ENCODE measurements at regions not wholly inside any gene's neighbourhood (a gene's known extent, or its start where the extent isn't known, plus 50 kb on each side); places are given as distances from the start of the nearest gene placed in this dataset.

GRCh38 chr10:107899075-107899474 lies 734.6 kb upstream of the SORCS1 start:
- TF ChIP-seq EZH2 (IDR thresholded peaks at IDR 0.05; ENCODE audit: low read depth, unreplicated experiment) (no peak), CTCF (conservative IDR thresholded peaks at IDR 0.05; ENCODE audit: low read depth in 2 of 2) (no peak), CREB1 (CRISPR knock-in tag; IDR thresholded peaks at IDR 0.05; ENCODE audit: low read depth) (no peak)
- TF ChIP-seq, protein P1, sequence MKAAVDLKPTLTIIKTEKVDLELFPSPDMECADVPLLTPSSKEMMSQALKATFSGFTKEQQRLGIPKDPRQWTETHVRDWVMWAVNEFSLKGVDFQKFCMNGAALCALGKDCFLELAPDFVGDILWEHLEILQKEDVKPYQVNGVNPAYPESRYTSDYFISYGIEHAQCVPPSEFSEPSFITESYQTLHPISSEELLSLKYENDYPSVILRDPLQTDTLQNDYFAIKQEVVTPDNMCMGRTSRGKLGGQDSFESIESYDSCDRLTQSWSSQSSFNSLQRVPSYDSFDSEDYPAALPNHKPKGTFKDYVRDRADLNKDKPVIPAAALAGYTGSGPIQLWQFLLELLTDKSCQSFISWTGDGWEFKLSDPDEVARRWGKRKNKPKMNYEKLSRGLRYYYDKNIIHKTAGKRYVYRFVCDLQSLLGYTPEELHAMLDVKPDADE (IDR thresholded peaks at IDR 0.05) = no peak

Measured in GM23338 (cell line).